Thoracic aorta (tissue), 2 donors: ENCODE measurements at regions not wholly inside any gene's neighbourhood (a gene's known extent, or its start where the extent isn't known, plus 50 kb on each side); places are given as distances from the start of the nearest gene placed in this dataset.

Source experiments
- ATAC-seq: fragments of 150-250 bp; one replicate; pipeline ENCODE4 v1.8.0; 2017; ENCODE audit warnings: low read depth; ENCODE audit not compliant: insufficient number of reproducible peaks, low FRiP score
- DNase-seq: peaks from one replicate; pipeline ENCODE4 v3.0.0-alpha.2; 2020; ENCODE audit warnings: low spot score
- H3K27ac ChIP-seq, 2 donors: fragments of 200-600 bp; sonication (generic); 1 replicate in 1 of 2; 2 replicates in 1 of 2; pipeline ENCODE4 v1.5.1; 2016; ENCODE audit warnings: mild to moderate bottlenecking in 2 of 2, moderate library complexity in 2 of 2
- H3K27me3 ChIP-seq: fragments of 200-600 bp; sonication (generic); replicated peaks from 2 replicates; pipeline ENCODE4 v1.6.0; 2016; ENCODE audit warnings: mild to moderate bottlenecking; ENCODE audit not compliant: insufficient read depth
- H3K36me3 ChIP-seq: fragments of 200-600 bp; sonication (generic); one replicate; pipeline ENCODE4 v1.5.1; 2016
- H3K4me1 ChIP-seq, 2 donors: fragments of 200-600 bp; sonication (generic); 1 replicate in 1 of 2; 2 replicates in 1 of 2; pipeline versions ENCODE4 v1.5.1 to v1.6.0; 2016; ENCODE audit warnings: low read depth in 2 of 2, mild to moderate bottlenecking in 1 of 2; ENCODE audit not compliant: control insufficient read depth in 1 of 2
- H3K4me3 ChIP-seq: fragments of 200-600 bp; sonication (generic); 2 replicates; pipeline ENCODE4 v1.5.1; 2016; ENCODE audit warnings: mild to moderate bottlenecking
- H3K9me3 ChIP-seq: fragments of 200-600 bp; sonication (generic); 2 replicates; pipeline ENCODE4 v1.5.1; 2016
- TF ChIP-seq, protein P1 (sequence below): fragments of 200-600 bp; sonication (generic); IDR thresholded peaks from one replicate; pipeline ENCODE4 v1.5.1; 2019; ENCODE audit warnings: antibody characterized with exemption

DNA sequence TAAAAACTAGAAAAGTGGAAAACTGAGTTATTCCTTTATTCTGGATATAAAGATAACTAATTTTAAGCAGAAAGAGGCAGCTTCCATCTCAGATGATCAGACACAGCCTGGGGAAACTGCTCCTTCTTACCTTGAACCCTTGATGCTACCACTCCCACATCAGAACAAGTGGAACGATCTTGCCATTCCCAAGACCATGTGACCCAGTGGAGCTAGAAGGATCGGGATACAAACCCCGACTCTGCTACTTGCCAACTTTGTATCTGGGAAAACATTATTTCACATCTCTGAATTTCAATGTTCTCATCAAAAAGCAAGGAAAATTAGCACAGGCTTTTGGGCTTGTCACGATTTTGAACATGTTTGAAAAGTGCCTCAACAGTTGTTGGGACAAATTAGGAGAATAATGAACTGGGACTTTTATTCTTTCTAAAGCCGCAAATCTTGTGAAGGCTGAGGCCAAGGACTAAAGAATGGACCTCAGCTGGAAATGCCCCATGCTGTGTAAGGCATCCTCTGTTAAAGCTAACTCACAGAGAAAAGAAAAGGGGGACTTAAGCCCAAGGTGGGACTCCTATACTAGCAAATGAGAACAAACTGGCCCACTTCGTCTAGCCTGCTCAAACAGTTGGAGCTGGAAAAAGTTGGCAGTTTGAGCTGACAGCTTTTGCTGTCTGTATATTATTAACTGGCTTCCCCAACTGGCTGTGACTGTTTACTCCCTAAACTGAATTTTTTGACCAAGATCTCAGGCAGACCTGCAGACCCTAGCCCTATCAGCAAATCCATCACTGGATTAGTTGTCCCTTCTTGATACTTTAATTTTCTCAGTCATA is 552.3 kb downstream of the EFNA5 start:
- Histone ChIP-seq H3K36me3 (no peaks in the 10 kb centered on the region), H3K27me3 (no peaks in the 10 kb centered on the region), H3K4me1 (no peaks in the 10 kb centered on the region), H3K27ac (no peak overlapping the region), H3K9me3 (no peaks in the 10 kb centered on the region), H3K4me3 (no peak overlapping the region)
- ATAC-seq, result no peak
- TF ChIP-seq, protein P1, sequence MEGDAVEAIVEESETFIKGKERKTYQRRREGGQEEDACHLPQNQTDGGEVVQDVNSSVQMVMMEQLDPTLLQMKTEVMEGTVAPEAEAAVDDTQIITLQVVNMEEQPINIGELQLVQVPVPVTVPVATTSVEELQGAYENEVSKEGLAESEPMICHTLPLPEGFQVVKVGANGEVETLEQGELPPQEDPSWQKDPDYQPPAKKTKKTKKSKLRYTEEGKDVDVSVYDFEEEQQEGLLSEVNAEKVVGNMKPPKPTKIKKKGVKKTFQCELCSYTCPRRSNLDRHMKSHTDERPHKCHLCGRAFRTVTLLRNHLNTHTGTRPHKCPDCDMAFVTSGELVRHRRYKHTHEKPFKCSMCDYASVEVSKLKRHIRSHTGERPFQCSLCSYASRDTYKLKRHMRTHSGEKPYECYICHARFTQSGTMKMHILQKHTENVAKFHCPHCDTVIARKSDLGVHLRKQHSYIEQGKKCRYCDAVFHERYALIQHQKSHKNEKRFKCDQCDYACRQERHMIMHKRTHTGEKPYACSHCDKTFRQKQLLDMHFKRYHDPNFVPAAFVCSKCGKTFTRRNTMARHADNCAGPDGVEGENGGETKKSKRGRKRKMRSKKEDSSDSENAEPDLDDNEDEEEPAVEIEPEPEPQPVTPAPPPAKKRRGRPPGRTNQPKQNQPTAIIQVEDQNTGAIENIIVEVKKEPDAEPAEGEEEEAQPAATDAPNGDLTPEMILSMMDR, result no peak
- no peak for DNase-seq

DNA sequence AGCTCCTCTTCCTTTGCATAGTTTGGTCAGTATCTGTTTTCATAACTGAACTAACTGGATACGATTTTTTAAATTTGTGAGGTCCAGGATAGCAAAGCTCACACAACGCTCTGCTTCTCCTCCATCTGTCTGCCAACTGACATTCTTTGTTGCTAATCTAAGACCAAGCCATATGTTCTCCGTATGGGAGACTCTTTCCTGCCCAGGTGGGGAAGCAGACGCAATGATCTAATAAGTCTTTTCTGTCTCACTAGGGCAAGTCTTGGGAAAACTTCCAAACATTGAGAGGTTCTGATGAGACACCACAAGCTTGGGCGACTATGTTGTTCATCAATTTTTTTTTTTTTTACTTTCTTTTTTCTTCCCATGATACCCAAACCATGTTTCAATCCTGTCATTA is 558.5 kb downstream of the EFNA5 start:
- Histone ChIP-seq H3K4me3 (no peak overlapping the region), H3K9me3 (peaks cover 4% of the 10 kb centered on the region), H3K36me3 (no peaks in the 10 kb centered on the region), H3K27ac (no peak overlapping the region), H3K4me1 (peaks cover 5 to 18% of the 10 kb centered on the region in 2 donors), H3K27me3 (no peaks in the 10 kb centered on the region)
- no peak for ATAC-seq
- TF ChIP-seq, protein P1, result no peak
- no peak for DNase-seq

DNA sequence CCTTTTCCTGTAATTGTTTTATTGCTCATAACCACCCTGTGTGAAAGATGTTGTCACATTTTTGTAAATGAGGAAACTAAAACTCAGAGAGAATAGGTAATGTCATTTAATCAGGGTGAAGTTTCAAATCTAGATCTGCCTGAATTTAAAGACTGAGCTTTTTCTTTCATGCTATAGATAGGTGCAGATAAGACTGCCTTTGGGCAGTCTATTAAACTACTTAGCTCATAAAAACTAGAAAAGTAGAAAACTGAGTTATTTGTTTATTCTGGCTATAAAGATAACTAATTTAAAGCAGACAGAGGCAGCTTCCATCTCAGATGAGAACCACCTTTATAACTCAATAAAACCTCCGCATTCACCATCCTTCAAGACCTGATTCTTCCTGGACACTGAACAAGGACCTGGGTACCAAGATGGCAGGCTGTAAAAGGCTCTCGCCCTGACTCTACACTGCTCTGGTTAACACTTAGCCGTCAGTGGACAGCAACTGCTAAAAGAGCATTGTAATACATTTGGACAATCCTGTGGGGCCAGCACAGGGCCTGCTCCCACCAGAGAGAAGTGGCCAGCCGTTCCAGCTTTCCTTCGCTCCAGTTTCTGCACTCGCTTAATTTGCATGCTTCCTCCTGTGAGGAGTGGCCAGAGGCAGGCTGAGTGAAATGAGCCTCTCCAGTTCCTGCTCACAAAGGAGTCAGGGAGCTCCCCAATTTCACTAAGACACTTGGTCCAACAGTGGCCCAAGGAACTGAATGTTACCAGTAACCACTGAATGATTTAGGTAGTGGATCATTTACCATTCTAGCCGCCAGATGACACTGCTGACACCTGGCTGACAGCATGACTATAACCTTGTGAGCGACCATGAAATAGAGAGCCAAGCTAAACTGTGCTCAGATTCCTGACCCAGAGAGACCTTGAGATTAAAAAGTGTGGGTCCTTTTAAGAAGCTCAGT is 566.4 kb downstream of the EFNA5 start:
- ATAC-seq (no peak), DNase-seq (no peak)
- peaks cover 5 to 35% of the 10 kb centered on the region in 2 donors for H3K4me1 ChIP-seq
- no peaks in the 10 kb centered on the region for H3K36me3 ChIP-seq
- H3K4me3 ChIP-seq, result no peak overlapping the region
- H3K27me3 ChIP-seq, result no peaks in the 10 kb centered on the region
- no peaks in the 10 kb centered on the region for H3K9me3 ChIP-seq
- TF ChIP-seq, protein P1, result no peak
- H3K27ac ChIP-seq, result no peak overlapping the region

DNA sequence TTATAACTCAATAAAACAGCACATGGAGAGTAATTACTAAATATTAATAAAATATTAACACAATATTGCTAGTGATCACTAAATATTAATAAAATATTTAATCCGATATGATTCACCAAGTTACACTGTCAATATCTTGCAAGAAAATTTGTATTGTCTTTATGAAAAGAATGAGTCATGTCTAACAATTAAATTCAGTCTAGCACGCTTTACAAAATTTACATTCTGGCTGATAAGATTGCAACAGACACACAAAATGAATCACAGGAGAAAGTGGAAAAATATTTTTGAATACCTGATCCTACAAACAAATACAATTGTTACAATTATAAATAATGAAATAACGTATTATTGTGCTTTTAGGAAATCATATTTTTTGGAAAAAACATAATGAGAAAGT is 567.2 kb downstream of the EFNA5 start:
- Histone ChIP-seq H3K9me3 (no peaks in the 10 kb centered on the region), H3K27me3 (no peaks in the 10 kb centered on the region), H3K4me3 (no peak overlapping the region), H3K4me1 (peaks cover 3 to 27% of the 10 kb centered on the region in 2 donors), H3K36me3 (no peaks in the 10 kb centered on the region), H3K27ac (no peak overlapping the region)
- TF ChIP-seq, protein P1, result no peak
- ATAC-seq (no peak), DNase-seq (no peak)

DNA sequence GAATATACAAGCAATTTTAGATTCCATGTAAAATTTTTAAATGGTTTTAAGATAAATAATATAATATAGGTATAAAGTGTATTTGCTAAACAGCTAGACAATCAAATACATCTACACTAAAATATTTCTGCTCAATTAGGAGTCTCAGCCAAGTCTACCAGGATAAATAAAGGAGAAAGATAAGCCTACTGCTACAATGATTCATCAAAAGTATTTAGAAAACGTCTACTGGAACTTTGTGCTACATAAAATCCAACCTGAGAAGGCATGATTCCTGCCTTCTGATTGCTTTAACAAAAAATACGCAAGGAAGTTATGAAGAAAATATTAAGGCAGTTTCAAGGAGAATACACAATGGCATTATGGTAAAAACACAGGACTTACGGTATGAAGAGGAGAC is 570.6 kb downstream of the EFNA5 start:
- H3K9me3 ChIP-seq, result no peaks in the 10 kb centered on the region
- TF ChIP-seq, protein P1, result no peak
- ATAC-seq (no peak), DNase-seq (no peak)
- H3K4me1 ChIP-seq, result peaks cover 0 to 13% of the 10 kb centered on the region in 2 donors
- no peak overlapping the region for H3K27ac ChIP-seq
- H3K27me3 ChIP-seq, result no peaks in the 10 kb centered on the region
- H3K4me3 ChIP-seq, result no peak overlapping the region
- H3K36me3 ChIP-seq, result no peaks in the 10 kb centered on the region
